Stimulated activated CD8-positive, alpha-beta memory T cell treated with anti-CD3 and anti-CD28 coated beads, Interleukin-7, amount 100 ng/mL, for 24 hours (primary cell): ENCODE measurements at regions not wholly inside any gene's neighbourhood (a gene's known extent, or its start where the extent isn't known, plus 50 kb on each side); places are given as distances from the start of the nearest gene placed in this dataset.
"Not testable (repeated sequence)": the region's sequence is repeated elsewhere in the genome, so short reads cannot be mapped to it uniquely, and the experiment has no call there.

ENCODE experiments used
- DNase-seq: peaks from one replicate; pipeline ENCODE4 v3.0.0-alpha.2; 2020; ENCODE audit warnings: low read depth

GRCh38 chr9:71508141-71508540 lies 260.2 kb downstream of the CEMIP2 start:
- DNase-seq = not testable (repeated sequence)

GRCh38 chr9:71506821-71507220 lies 261.5 kb downstream of the CEMIP2 start:
- DNase-seq = no peak

- no peak for DNase-seq
Measured at GRCh38 chr9:71504636-71505035, 263.7 kb downstream of the CEMIP2 start.

GRCh38 chr9:71498691-71499090 lies 269.6 kb downstream of the CEMIP2 start:
- no peak for DNase-seq

GRCh38 chr9:71490810-71491209 lies 277.5 kb downstream of the CEMIP2 start:
- DNase-seq = no peak

- no peak for DNase-seq
Measured at GRCh38 chr9:71487061-71487460, 281.3 kb downstream of the CEMIP2 start.

- DNase-seq = no peak
Measured at GRCh38 chr9:71485326-71485725, 283.0 kb downstream of the CEMIP2 start.

- no peak for DNase-seq
Measured at GRCh38 chr9:71483436-71483835, 284.9 kb downstream of the CEMIP2 start.

GRCh38 chr9:71479621-71480020 lies 288.7 kb downstream of the CEMIP2 start:
- DNase-seq = no peak

GRCh38 chr9:71472400-71472799 lies 295.9 kb downstream of the CEMIP2 start:
- no peak for DNase-seq

GRCh38 chr9:71465392-71465791 lies 302.9 kb downstream of the CEMIP2 start:
- DNase-seq = no peak

GRCh38 chr9:71459082-71459481 lies 309.2 kb downstream of the CEMIP2 start:
- no peak for DNase-seq

- DNase-seq = peak; percentile 6
Measured at GRCh38 chr9:71446473-71447411, 321.6 kb downstream of the CEMIP2 start.

GRCh38 chr9:71446106-71446472 lies 322.2 kb downstream of the CEMIP2 start:
- DNase-seq = no peak

- no peak for DNase-seq
Measured at GRCh38 chr9:71442937-71443336, 321.5 kb upstream of the TRPM3 start.

- no peak for DNase-seq
Measured at GRCh38 chr9:71441266-71441665, 319.8 kb upstream of the TRPM3 start.

- no peak for DNase-seq
Measured at GRCh38 chr9:71431931-71432330, 310.5 kb upstream of the TRPM3 start.

GRCh38 chr9:71407341-71407740 lies 285.9 kb upstream of the TRPM3 start:
- not testable (repeated sequence) for DNase-seq

- DNase-seq = no peak
Measured at GRCh38 chr9:71403106-71403505, 281.7 kb upstream of the TRPM3 start.

- no peak for DNase-seq
Measured at GRCh38 chr9:71393005-71393404, 271.6 kb upstream of the TRPM3 start.

- no peak for DNase-seq
Measured at GRCh38 chr9:71384343-71384742, 262.9 kb upstream of the TRPM3 start.

GRCh38 chr9:71383308-71383940 lies 262.0 kb upstream of the TRPM3 start:
- no peak for DNase-seq

- DNase-seq = no peak
Measured at GRCh38 chr9:71368157-71368556, 246.7 kb upstream of the TRPM3 start.
